RKO (cell line): ENCODE measurements at regions not wholly inside any gene's neighbourhood (a gene's known extent, or its start where the extent isn't known, plus 50 kb on each side); places are given as distances from the start of the nearest gene placed in this dataset.

ENCODE experiments used
- DNase-seq: peaks from one replicate; pipeline ENCODE4 v3.0.0-alpha.2; 2016; ENCODE audit warnings: low spot score

DNA sequence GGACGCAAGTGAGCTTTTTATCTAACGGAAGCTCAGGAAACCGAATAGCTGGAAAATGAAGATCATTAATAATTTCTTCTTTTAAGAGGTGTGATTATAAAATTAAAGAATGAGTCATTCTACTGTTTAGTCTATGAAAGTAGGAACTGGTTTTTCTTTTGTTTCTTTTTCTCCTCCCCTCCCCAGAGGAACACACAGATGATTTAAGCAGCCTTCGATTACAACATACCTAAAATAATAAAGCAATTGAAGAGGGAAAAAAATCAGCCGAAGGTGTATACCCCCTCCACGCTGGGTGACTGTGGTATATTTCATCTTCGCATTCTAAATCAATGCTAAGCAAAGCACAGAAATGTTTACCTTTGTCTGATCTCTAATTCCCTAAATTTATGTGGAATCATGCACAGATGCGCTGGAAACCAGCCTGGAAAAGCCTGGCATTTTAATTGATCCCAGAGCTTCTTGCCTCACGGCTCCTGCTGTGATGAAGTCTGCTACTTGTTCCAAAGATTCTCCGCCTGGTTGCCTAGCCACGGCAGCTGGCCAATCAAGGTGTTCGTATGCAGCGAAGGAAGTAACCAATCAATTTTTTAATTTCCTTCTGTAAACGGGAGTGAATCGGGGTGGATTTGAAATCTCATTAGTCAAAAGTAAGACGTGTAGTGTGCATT, 133.9 kb downstream of the FANCF start:
- DNase-seq = no peak

GRCh38 chr11:22479971-22480720, 142.0 kb downstream of the SLC17A6 start:
- DNase-seq = no peak

GRCh38 chr11:22479208-22479607, 141.0 kb downstream of the SLC17A6 start:
- DNase-seq = no peak

GRCh38 chr11:22478169-22478568, 140.0 kb downstream of the SLC17A6 start:
- DNase-seq = no peak

DNA sequence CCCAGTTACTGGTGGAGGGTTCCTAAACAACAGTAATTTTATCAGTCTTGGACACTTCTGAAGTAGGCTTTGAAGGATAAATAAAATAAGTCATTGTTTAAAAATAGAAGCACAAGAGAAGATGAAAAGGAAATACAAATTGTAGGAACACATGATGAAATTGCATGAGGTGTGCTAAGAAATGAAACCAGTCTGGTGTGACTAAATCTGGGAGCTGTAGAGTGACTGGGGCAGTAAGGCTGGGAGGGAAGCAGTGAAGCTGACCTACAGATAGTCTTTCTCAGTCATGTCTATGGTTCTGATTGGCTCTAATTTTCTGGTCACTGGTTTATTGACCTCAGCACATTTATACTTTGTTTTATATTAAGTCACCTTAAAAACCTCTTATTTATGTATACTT, 139.1 kb downstream of the SLC17A6 start:
- no peak for DNase-seq

DNA sequence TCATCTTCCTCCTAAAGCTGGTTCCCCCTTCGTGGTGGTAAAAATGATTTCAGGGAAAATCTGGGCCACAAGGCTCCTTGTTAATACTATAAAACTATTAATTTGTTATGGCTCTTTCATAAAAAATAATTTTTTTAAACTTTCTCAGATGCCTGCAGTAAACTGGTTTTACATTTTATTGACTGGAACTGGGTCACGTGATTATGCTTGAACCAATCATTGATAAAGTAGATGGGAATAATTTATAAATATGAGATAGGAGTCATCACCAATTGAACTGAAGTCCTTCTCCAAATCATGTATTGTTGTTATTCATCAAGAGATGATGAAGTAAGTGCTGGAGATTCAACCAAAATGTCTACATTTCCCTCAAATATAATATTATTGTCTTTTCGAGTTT, 138.4 kb downstream of the SLC17A6 start:
- DNase-seq = no peak

- no peak for DNase-seq
Measured at GRCh38 chr11:22474616-22475015, 136.4 kb downstream of the SLC17A6 start.

DNA sequence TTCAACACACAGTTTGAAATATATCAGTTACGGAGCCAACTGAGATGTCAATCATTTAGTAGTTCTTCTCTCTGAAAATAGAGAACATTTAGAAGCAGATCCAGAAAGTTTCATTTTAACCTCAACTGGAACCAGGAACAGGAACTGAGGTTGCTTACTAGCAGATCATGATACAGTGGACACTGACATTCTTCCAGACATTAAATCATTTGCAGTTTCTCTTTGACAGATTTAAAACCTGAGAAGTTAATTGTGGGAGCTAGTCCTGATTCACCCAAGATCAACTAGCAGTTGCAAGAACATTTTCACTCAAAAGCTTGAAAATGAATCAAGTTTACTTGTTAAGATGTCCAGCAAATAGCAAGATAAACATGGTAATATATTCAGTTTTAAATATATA, 135.4 kb downstream of the SLC17A6 start:
- no peak for DNase-seq

DNA sequence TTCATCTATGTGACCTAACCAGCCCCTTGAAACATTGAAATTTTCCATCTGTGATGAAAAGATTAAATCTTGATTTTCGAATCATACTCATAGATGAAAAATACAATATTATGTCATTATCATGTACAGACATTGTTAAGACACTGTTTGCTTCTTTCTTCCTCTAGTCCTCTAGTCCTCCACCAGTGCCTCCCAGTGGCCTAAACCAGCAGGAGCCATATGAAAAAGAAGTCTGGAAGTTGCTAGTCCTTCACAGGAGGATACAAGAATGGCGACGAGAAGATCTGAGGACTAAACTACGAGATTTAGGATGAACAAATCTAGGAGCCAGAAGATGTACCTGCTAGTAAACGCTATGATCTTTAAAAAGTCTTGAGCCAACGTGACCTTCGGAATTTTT, 134.1 kb downstream of the SLC17A6 start:
- peak; percentile 5 for DNase-seq

DNA sequence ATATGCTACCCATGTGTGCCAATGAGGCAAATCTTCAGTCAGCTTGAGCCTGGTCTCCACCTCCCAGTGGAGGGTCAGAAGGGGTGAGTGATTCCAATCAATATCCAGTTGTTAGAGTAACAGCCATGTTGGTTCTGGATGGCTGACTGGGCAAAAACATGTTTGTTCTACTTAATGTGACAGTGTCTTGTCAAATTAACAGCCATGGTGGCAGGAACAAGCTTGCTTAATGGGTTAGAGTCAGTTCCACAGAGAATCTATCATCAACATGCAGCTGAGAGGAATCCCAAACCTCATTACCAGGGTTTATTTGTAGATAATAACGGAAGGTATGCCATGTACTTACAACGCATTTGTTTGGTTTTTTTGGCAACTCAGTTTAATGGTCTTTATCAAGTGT, 133.2 kb downstream of the SLC17A6 start:
- DNase-seq = no peak

DNA sequence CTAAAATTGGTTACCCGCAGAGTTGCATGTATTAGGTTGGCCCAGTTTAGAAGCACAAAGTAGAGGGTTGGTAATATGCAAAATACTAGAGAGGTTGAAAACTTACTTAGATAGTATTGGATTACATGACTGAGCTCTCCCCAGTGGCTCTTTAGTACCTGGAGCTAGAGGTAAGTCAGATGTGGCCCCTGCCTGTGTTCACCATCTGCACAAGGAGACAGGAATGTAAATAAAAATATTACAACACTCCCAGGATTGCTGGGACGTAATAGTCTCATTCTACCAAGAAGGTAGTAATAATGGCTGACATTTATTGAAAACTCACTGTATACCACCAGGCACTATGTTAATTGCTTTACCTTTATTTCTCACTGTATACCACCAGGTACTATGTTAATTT, 129.6 kb downstream of the SLC17A6 start:
- DNase-seq = no peak

DNA sequence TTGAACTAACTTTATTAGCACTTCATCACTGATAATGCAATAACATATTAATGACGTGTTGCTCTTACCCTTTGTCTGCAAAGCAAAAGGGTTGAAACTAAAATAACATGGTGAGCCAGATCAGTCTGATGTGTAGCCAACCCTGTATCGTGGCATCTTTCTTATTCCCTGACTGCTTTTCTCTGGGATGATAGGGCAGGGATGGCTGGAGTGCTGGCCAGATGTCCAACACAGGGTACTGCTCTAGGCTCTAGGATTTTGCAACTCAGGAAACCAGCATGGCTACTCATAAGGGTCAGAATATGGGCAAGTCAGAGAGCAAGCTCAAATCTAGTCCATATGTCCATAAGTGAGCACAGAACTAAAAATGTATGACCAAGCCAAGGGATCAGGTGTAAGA, 129.1 kb downstream of the SLC17A6 start:
- DNase-seq = no peak

DNA sequence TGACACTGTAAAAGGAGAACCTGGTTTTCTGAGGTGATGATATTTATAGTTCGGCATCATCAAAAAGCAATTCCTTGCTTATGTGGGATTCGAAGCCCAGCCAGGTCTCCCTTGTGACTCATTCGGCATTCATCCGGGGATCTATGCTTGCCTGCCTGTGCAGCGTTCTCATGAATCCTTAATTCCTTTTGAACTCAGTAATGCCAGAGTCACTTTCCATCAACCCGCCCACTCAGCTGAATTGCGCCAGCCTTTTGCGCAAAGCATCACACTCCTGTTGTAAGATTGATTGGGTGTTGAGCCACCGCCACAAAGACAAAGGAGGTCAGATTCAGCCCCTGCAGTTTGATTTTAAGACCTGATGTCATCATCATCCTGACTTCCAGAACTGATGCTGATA, 128.6 kb downstream of the SLC17A6 start:
- peak; percentile 35 for DNase-seq

- no peak for DNase-seq
Measured at GRCh38 chr11:22466351-22466750, 128.2 kb downstream of the SLC17A6 start.

GRCh38 chr11:22465620-22466019, 127.4 kb downstream of the SLC17A6 start:
- DNase-seq = no peak

- DNase-seq = no peak
Measured at GRCh38 chr11:22461626-22462025, 123.4 kb downstream of the SLC17A6 start.

DNA sequence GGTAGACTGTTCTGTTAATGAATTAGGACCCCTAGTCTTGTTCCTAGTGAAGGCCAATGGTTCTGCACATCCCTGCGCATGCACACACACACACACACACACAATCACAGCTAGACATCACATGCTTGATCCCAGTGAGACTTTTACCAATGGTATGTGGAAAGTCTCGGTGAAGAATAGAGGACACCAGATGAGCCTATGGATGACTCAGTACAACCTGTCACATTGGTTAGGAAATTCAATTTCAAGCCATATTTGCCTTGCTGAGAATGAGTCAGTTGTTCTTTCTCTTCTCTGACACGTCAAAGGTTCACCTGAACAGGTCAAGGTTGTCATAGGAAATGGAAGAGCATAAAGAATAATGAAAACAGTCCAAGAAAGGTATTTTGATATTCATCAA, 122.0 kb downstream of the SLC17A6 start:
- DNase-seq = no peak

GRCh38 chr11:22459048-22459447, 120.9 kb downstream of the SLC17A6 start:
- DNase-seq = peak; percentile 57

DNA sequence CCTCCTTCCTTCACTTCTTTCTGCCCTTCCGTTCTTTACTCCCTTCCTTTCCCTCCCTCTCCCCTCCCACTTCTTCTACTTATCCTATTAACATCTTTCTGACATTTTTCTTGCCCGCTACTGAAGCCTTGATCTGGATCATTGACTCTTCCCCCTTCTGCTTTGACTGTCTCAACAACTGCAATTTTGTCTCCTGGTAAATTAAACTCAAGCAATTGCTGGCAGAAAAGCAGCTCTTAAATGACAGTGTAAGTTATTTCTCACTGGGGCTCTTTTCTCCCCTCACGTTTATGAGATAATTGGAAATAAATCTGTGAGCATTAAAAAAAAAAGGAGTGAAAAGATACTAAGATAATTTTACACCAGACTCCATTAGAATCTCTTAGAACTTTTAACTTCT, 120.0 kb downstream of the SLC17A6 start:
- DNase-seq = no peak

GRCh38 chr11:22456993-22457762, 119.0 kb downstream of the SLC17A6 start:
- no peak for DNase-seq

GRCh38 chr11:22454461-22455090, 116.4 kb downstream of the SLC17A6 start:
- DNase-seq = no peak

GRCh38 chr11:22449441-22449840, 111.3 kb downstream of the SLC17A6 start:
- no peak for DNase-seq

DNA sequence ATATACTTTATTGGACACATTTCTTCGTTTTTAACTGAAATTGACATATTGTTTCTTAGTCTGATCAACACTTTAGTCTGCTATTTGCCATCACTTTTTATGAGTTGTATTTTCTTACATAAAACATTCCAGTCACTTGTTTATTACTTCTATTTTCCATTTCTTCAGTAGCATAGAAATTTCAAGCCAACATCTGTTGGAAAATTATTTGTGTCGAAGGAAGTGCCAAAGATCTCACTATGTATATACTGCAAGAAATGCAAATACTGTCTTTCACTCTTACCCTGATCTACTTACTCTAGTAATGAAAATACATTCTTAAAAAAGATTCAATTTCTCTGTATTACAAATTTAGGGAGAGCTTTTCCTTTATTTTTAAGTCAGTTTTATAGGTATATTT, 105.9 kb downstream of the SLC17A6 start:
- no peak for DNase-seq
